Ovary (tissue), 3 donors: ENCODE measurements at regions not wholly inside any gene's neighbourhood (a gene's known extent, or its start where the extent isn't known, plus 50 kb on each side); places are given as distances from the start of the nearest gene placed in this dataset.

ENCODE experiments used
- CTCF ChIP-seq, 3 donors: fragments of 450-650 bp in 2 of 3; fragments of 200-600 bp in 1 of 3; IDR thresholded peaks; one replicate each; pipeline versions ENCODE4 v1.5.1 to v1.8.0; 2016 to 2022; ENCODE audit warnings: antibody characterized with exemption in 3 of 3, mild to moderate bottlenecking in 1 of 3
- EP300 ChIP-seq: sonication (generic); formaldehyde crosslinking; IDR thresholded peaks from one replicate; pipeline ENCODE4 v1.6.1; 2017; ENCODE audit warnings: antibody characterized with exemption
- POLR2A ChIP-seq: fragments of 450-650 bp; IDR thresholded peaks from one replicate; pipeline ENCODE4 v1.6.1; 2017; ENCODE audit warnings: antibody characterized with exemption, mild to moderate bottlenecking, moderate library complexity
- donor health status: DM: no; HTN: no; CAD: no.

GRCh38 chr14:42110167-42110566 is 503.5 kb downstream of the LRFN5 start:
- TF ChIP-seq CTCF (IDR thresholded peaks at IDR 0.05) (no peak), POLR2A (no peak), EP300 (no peak)
